ENCODE measurements at regions not wholly inside any gene's neighbourhood (a gene's known extent, or its start where the extent isn't known, plus 50 kb on each side); places are given as distances from the start of the nearest gene placed in this dataset.

DNA sequence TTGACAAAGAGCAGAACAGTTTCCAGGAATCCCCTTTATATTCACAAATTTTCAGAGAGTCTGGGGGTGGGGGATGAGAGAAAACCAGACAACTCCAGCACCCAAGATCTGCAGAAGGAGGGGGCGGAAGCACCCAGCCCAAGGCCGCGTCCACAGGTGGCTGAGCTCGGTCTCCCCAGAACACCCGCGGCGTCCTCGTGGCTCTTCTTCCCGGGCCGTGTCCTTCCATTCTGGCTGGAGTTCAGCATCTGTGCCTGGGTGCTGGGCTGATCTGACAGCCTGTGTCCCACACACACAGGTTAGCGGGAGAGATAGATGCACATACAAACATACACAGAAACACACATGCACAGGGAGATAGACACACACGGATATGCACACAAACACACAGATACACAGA is 455.8 kb upstream of the SALL3 start:
- TF ChIP-seq, protein P1, sequence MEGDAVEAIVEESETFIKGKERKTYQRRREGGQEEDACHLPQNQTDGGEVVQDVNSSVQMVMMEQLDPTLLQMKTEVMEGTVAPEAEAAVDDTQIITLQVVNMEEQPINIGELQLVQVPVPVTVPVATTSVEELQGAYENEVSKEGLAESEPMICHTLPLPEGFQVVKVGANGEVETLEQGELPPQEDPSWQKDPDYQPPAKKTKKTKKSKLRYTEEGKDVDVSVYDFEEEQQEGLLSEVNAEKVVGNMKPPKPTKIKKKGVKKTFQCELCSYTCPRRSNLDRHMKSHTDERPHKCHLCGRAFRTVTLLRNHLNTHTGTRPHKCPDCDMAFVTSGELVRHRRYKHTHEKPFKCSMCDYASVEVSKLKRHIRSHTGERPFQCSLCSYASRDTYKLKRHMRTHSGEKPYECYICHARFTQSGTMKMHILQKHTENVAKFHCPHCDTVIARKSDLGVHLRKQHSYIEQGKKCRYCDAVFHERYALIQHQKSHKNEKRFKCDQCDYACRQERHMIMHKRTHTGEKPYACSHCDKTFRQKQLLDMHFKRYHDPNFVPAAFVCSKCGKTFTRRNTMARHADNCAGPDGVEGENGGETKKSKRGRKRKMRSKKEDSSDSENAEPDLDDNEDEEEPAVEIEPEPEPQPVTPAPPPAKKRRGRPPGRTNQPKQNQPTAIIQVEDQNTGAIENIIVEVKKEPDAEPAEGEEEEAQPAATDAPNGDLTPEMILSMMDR (IDR thresholded peaks at IDR 0.05; ENCODE audit: low read depth, low read length) = no peak
- no peak for DNase-seq
- no peaks in the 10 kb centered on the region for H3K36me3 ChIP-seq
- H3K9me3 ChIP-seq = no peaks in the 10 kb centered on the region
- peaks cover 3% of the 10 kb centered on the region for H3K27me3 ChIP-seq
- no peak overlapping the region for H3K4me3 ChIP-seq (ENCODE audit: low read depth, low read length)
- H3K4me1 ChIP-seq = no peaks in the 10 kb centered on the region

DNA sequence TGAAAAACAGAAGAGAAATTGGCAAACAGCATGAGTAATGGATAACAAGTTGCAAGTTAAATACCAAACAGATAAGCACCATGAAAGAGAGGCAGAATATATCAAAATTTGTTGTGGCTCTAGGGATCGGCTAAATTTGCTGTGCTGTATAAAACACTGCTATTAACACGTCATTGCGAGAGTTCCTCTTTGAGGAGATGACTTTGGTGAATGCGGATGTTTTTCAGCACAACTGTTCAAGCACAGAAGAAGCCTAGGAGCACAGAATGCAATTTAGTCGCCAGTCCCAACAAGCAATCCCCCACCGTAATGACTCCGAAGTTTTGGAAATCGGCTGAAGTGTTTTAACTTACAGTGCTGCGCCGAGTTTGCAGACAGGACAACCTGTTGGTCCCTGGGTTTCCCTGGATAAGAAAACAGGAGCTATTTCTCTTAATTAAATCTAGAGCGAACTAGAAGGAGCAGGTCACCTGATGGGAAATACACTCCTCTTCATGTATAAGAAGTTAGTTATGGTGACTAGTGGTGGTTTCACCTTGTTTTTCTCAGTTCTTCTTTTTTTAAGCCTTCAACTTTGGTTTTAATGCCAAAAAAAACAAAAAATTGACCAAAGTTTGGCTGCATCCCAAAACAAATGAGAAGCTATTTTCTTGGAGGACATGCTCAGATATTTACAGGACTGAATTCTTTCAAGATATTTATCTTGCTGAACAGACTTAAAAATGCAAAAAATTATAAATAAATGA is 454.1 kb upstream of the SALL3 start:
- Histone ChIP-seq H3K9me3 (no peaks in the 10 kb centered on the region), H3K36me3 (no peaks in the 10 kb centered on the region), H3K4me3 (ENCODE audit: low read depth, low read length) (no peak overlapping the region), H3K4me1 (no peaks in the 10 kb centered on the region), H3K27me3 (peaks cover 3% of the 10 kb centered on the region)
- DNase-seq = no peak
- TF ChIP-seq, protein P1 (IDR thresholded peaks at IDR 0.05; ENCODE audit: low read depth, low read length) = no peak

DNA sequence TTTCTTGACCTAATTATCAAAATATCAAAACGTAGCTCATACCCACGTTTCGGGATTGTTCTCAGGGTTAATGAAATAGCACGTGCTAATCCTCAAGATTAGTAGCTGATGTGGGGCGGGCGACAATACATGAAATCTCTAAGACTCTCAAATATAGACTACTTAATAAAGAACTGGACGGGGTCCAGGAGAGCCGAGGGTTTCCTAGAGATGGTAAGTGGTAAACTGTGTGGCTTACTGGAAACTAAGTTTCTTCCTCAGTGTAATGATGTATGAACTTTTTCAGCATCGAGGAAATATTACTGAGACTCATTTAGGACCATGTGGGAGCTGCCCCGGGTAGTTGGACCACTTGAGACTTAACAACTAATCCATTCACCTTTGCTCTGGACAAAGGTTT is 453.3 kb upstream of the SALL3 start:
- DNase-seq = no peak
- no peaks in the 10 kb centered on the region for H3K4me1 ChIP-seq
- H3K36me3 ChIP-seq = no peaks in the 10 kb centered on the region
- H3K4me3 ChIP-seq (ENCODE audit: low read depth, low read length) = no peak overlapping the region
- peaks cover 3% of the 10 kb centered on the region for H3K27me3 ChIP-seq
- H3K9me3 ChIP-seq = no peaks in the 10 kb centered on the region
- TF ChIP-seq, protein P1 (IDR thresholded peaks at IDR 0.05; ENCODE audit: low read depth, low read length) = no peak

DNA sequence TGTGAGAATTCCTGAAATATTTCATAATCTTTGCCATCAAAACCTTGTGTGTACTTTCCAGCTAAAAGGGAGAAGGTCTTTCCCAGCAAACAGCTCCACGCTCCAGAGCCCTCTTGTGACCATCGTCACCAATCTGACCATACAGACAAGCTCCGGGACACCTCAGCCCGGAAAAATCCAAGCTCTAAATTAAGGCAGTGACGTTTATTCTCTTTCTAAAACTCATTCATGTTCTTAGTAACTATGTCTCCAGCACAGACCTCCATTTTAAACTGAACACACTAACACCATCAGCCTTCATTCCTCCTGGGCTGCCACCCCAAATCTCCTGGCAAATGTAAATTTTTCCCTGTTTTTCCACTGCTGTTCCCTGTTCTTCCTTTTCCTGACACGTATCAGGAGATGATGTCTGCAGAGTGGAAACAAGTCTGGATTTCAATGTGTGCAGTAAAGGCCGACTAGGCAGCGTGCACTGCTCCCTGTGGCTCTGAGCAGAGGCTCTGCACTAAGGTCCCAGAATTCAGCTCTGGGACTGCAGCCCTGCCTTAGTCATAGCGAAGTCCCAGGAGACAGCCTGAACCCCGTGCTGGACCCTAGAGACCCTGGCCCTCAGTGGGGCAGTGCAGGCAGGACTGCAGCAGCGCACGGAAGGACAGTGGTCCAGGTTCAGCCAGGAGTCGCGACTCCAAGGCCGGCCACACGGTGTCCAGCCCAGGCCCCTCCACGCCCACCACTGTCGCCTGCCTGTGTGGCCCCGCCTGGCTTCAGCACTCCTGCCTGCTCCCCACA is 452.5 kb upstream of the SALL3 start:
- TF ChIP-seq, protein P1 (IDR thresholded peaks at IDR 0.05; ENCODE audit: low read depth, low read length) = no peak
- DNase-seq = no peak
- H3K36me3 ChIP-seq = no peaks in the 10 kb centered on the region
- no peaks in the 10 kb centered on the region for H3K4me1 ChIP-seq
- no peaks in the 10 kb centered on the region for H3K9me3 ChIP-seq
- peaks cover 3% of the 10 kb centered on the region for H3K27me3 ChIP-seq
- no peak overlapping the region for H3K4me3 ChIP-seq (ENCODE audit: low read depth, low read length)

DNA sequence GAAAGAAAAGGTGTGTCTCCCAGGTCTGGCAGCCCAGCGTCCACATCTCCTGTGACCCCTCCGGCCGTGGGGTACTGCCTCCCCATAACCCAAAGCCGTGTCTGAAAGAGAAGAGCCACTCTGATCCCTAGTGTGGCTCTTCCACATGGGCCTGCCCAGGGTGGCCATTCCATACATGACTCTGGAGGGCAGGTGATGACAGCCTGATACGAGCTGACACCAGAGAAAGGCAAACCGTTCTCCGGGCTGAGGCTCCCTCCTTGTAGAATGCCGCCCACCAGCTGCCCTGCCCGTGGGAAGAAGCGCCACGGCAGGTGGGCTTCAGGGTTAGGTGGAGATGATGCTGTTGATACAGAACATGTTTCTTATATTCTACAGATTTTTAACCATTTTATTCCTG is 451.6 kb upstream of the SALL3 start:
- TF ChIP-seq, protein P1 (IDR thresholded peaks at IDR 0.05; ENCODE audit: low read depth, low read length) = no peak
- Histone ChIP-seq H3K4me1 (no peaks in the 10 kb centered on the region), H3K36me3 (no peaks in the 10 kb centered on the region), H3K4me3 (ENCODE audit: low read depth, low read length) (no peak overlapping the region), H3K9me3 (no peaks in the 10 kb centered on the region), H3K27me3 (peaks cover 3% of the 10 kb centered on the region)
- DNase-seq = no peak

All from BE2C (cell line).